Calu3 (cell line): ENCODE measurements at regions not wholly inside any gene's neighbourhood (a gene's known extent, or its start where the extent isn't known, plus 50 kb on each side); places are given as distances from the start of the nearest gene placed in this dataset.

ENCODE experiments used
- BruUV-seq: library from RNA; stranded (reverse); fragments of 400-500 nt; replicated peaks from 2 replicates; lab custom pipeline; 2021; lab: Mats Ljungman, UMichigan
- CTCF ChIA-PET: fragments of 300-600 bp; sonication (Branson Sonifier 250); formaldehyde crosslinking; loops from one replicate; lab custom pipeline; 2022; ENCODE audit warnings: antibody characterized with exemption; lab: Charles Lee
- DNase-seq: peaks from one replicate; pipeline ENCODE4 v3.0.0; 2022
- H3K27ac Mint-ChIP-seq: one replicate; pipeline ENCODE4 v1.8.0; 2022; ENCODE audit warnings: mixed read lengths; ENCODE audit not compliant: unreplicated experiment
- H3K27me3 Mint-ChIP-seq: one replicate; pipeline ENCODE4 v1.8.0; 2022; ENCODE audit warnings: mixed read lengths; ENCODE audit not compliant: unreplicated experiment
- H3K36me3 Mint-ChIP-seq: one replicate; pipeline ENCODE4 v1.8.0; 2022; ENCODE audit warnings: mild to moderate bottlenecking, moderate library complexity, mixed read lengths; ENCODE audit not compliant: insufficient read depth, unreplicated experiment
- H3K4me1 Mint-ChIP-seq: one replicate; pipeline ENCODE4 v1.8.0; 2022; ENCODE audit warnings: mild to moderate bottlenecking, low read depth, mixed read lengths; ENCODE audit not compliant: unreplicated experiment
- H3K4me3 Mint-ChIP-seq: one replicate; pipeline ENCODE4 v1.8.0; 2022; ENCODE audit warnings: mild to moderate bottlenecking, low read depth, moderate library complexity, mixed read lengths; ENCODE audit not compliant: unreplicated experiment
- H3K9me3 Mint-ChIP-seq: one replicate; pipeline ENCODE4 v1.8.0; 2022; ENCODE audit warnings: low read depth, mixed read lengths; ENCODE audit not compliant: unreplicated experiment
- CTCF ChIP-seq: fragments of 200-600 bp; IDR thresholded peaks from one replicate; pipeline ENCODE4 v1.8.0; 2022; ENCODE audit warnings: antibody characterized with exemption; ENCODE audit not compliant: unreplicated experiment
- intact Hi-C: fragments of 100-400 bp; cut with micrococcal nuclease; formaldehyde crosslinking; loops from one replicate; pipeline ENCODE4 v1.10.0; 2022; ENCODE audit not compliant: unreplicated experiment

GRCh38 chr18:54433368-54433767 lies 75.7 kb downstream of the C18orf54 start:
- no peaks in the 10 kb centered on the region for H3K9me3 Mint-ChIP-seq
- no peak for TF ChIP-seq CTCF
- DNase-seq = no peak
- no peak overlapping the region for H3K27ac Mint-ChIP-seq
- CTCF ChIA-PET = no interaction called here
- peaks cover 34% of the 10 kb centered on the region for H3K27me3 Mint-ChIP-seq
- H3K36me3 Mint-ChIP-seq = no peaks in the 10 kb centered on the region
- no peaks in the 10 kb centered on the region for H3K4me1 Mint-ChIP-seq
- no peak overlapping the region for H3K4me3 Mint-ChIP-seq
- BruUV-seq = no TSS peak
- intact Hi-C loops = no loop called here

- no peaks in the 10 kb centered on the region for H3K4me1 Mint-ChIP-seq
- no peak for DNase-seq
- H3K9me3 Mint-ChIP-seq = no peaks in the 10 kb centered on the region
- no TSS peak for BruUV-seq
- no peak overlapping the region for H3K4me3 Mint-ChIP-seq
- no peak for TF ChIP-seq CTCF
- no peaks in the 10 kb centered on the region for H3K36me3 Mint-ChIP-seq
- intact Hi-C loops = no loop called here
- H3K27ac Mint-ChIP-seq = no peak overlapping the region
- CTCF ChIA-PET = no interaction called here
- peaks cover 39% of the 10 kb centered on the region for H3K27me3 Mint-ChIP-seq
Observed at GRCh38 chr18:54433857-54434256, 76.2 kb downstream of the C18orf54 start.

- Mint-ChIP-seq H3K9me3 (no peaks in the 10 kb centered on the region), H3K4me3 (no peak overlapping the region), H3K27me3 (peaks cover 45% of the 10 kb centered on the region), H3K4me1 (no peaks in the 10 kb centered on the region), H3K27ac (no peak overlapping the region), H3K36me3 (no peaks in the 10 kb centered on the region)
- TF ChIP-seq CTCF = no peak
- no peak for DNase-seq
- intact Hi-C loops = no loop called here
- CTCF ChIA-PET = no interaction called here
- no TSS peak for BruUV-seq
Observed at GRCh38 chr18:54434453-54434852, 76.7 kb downstream of the C18orf54 start.

- Mint-ChIP-seq H3K9me3 (no peaks in the 10 kb centered on the region), H3K36me3 (no peaks in the 10 kb centered on the region), H3K4me3 (no peak overlapping the region), H3K27ac (no peak overlapping the region), H3K27me3 (peaks cover 47% of the 10 kb centered on the region), H3K4me1 (no peaks in the 10 kb centered on the region)
- CTCF ChIA-PET = no interaction called here
- no peak for TF ChIP-seq CTCF
- DNase-seq = no peak
- intact Hi-C loops = no loop called here
- BruUV-seq = no TSS peak
Observed at GRCh38 chr18:54436501-54436900, 78.8 kb downstream of the C18orf54 start.
